ENCODE measurements at regions not wholly inside any gene's neighbourhood (a gene's known extent, or its start where the extent isn't known, plus 50 kb on each side); places are given as distances from the start of the nearest gene placed in this dataset.
"Not testable (repeated sequence)": the region's sequence is repeated elsewhere in the genome, so short reads cannot be mapped to it uniquely, and the experiment has no call there.

DNA sequence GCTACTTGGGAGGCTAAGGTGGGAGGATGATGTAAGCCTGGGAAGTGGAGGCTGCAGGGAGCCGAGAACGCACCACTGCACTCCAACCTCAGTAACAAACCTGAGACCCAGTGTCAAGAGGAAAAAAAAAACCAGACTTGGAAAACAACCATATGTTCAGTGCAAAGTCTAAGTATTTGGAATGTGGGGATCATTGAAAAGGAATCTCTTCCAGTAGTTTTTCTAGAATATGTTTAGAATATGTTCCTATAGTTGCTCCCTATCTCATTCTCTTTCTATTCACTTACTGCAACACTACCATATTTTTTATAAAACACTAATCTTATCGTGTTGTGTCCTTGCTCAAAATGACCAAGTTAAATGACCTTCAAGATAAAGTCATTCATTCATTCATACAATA is 423.5 kb upstream of the SOX5 start:
- no peak for DNase-seq
- H3K4me3 Mint-ChIP-seq = no peak overlapping the region
- H3K36me3 Mint-ChIP-seq (ENCODE audit: insufficient read depth) = no peaks in the 10 kb centered on the region
- H3K4me1 Mint-ChIP-seq (ENCODE audit: low read depth) = no peaks in the 10 kb centered on the region
- H3K9me3 Mint-ChIP-seq = no peaks in the 10 kb centered on the region
- H3K27me3 Mint-ChIP-seq (ENCODE audit: low read depth) = no peaks in the 10 kb centered on the region
- no peak for ATAC-seq

DNA sequence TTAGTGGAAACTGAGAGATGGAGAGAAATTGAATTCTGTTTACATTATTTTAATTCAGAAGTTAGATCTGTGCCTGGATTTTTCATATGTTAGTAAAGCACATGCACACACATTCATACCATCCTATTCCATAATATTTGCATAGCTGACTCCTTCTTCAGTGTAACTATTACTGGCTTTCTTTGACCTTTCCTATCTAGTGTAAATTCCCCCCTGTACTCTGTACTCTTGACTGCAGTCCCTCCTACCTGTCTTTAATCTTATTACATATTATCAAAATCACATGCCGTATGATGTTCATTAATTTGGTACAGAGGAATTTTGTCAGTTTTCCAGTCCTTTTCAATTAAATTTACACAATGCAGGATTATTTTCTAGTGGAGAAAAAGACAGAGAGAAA is 417.0 kb upstream of the SOX5 start:
- Mint-ChIP-seq H3K27me3 (ENCODE audit: low read depth) (no peaks in the 10 kb centered on the region), H3K9me3 (no peaks in the 10 kb centered on the region), H3K36me3 (ENCODE audit: insufficient read depth) (no peaks in the 10 kb centered on the region), H3K4me1 (ENCODE audit: low read depth) (no peaks in the 10 kb centered on the region), H3K4me3 (no peak overlapping the region)
- DNase-seq (no peak), ATAC-seq (no peak)

DNA sequence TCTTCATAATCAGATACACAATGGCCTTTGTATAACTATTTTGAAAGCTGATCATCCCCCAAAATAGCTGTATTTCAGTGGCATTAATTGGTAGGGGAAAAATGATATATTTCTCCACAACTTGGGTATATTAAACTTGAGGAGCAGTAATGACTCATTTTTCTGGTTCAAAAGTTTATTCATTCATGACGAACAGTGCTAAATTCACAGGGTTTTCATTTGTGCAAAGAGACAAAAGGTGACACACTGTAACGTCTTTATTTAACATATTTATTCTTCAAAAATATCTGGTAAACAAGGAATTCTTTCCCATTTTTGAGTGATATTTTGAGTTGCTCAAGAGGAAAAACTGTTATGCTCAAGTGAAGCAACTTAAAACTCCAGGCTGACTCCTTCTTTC is 415.5 kb upstream of the SOX5 start:
- DNase-seq (no peak), ATAC-seq (no peak)
- Mint-ChIP-seq H3K4me1 (ENCODE audit: low read depth) (no peaks in the 10 kb centered on the region), H3K36me3 (ENCODE audit: insufficient read depth) (no peaks in the 10 kb centered on the region), H3K4me3 (no peak overlapping the region), H3K9me3 (no peaks in the 10 kb centered on the region), H3K27me3 (ENCODE audit: low read depth) (no peaks in the 10 kb centered on the region)

DNA sequence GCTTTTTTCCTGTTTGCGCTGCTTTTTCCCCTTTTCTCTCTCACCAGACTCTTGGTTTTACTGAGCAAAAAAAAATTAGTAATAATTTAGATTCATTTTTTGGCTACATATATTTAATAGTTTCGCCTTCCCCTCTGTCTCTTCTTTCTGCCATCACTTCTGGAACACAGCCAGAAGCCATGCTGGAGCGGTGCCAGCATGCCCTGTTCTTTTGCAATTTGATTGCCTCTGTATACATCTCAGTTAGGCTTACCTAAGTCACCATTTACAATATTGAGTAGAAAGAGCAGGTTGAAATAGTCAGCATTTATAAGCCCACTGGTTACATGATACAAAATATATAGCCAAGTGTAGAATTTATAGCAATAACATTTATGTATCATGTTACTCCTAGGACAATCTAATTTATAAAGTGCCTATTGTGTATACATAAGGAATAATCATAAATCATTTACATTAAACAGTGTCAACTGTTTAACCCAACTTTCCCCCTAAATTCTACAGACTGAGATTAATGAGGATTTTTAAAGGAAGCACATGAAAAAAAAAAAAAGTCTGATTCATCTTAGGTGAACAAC is 413.8 kb upstream of the SOX5 start:
- ATAC-seq (no peak), DNase-seq (no peak)
- H3K4me3 Mint-ChIP-seq = no peak overlapping the region
- no peaks in the 10 kb centered on the region for H3K27me3 Mint-ChIP-seq (ENCODE audit: low read depth)
- no peaks in the 10 kb centered on the region for H3K36me3 Mint-ChIP-seq (ENCODE audit: insufficient read depth)
- no peaks in the 10 kb centered on the region for H3K4me1 Mint-ChIP-seq (ENCODE audit: low read depth)
- no peaks in the 10 kb centered on the region for H3K9me3 Mint-ChIP-seq

DNA sequence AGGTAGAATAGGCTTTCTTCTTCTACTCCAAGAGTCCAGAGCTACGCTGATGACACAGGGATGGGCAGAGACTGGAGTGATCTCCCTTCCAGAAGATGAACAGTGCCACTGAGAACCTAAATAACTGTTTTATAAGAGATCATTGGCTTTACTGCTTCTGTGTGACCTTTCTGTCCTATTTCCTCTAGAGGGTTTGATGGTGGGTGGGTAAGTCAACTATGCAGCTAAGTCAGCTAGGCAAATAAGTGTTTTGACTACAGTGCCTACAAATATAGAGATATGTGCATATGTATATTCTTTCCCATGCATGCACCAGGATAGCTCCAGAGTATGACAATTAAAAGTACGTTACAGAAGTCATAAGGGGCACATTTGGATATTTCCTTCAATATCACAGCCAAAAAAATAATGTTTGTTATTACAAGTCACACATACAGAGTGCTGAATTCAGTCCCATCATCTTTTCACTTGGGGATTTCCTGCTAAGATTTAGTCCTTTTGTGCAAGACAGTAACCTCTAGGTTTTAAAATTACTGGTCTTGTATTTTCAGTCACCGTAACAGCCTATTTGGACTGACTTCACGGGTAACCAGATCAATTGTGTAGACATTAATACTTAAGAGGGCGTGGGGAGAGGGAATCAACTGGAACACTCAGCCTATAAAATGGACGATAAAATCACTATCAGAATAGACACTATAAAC is 412.6 kb upstream of the SOX5 start:
- ATAC-seq (no peak), DNase-seq (no peak)
- Mint-ChIP-seq H3K9me3 (no peaks in the 10 kb centered on the region), H3K36me3 (ENCODE audit: insufficient read depth) (no peaks in the 10 kb centered on the region), H3K4me3 (no peak overlapping the region), H3K4me1 (ENCODE audit: low read depth) (no peaks in the 10 kb centered on the region), H3K27me3 (ENCODE audit: low read depth) (no peaks in the 10 kb centered on the region)

DNA sequence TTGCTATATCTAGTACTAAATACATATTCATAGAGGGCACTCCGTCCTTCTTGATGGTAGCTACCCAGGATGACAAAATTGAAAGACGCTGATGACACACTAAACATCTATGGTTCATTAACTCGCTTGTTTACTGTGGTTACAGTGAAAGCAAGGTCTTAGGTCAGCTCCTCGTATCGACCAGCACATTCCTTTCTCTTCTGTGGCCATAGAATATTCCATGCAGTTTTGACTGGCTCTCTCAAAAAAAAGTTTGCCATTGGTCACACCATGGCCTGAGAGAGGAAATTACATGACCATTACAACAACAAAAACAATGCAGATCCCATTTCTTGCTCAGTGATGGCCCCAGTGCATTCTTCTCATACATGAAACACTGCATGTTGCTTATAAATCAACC is 411.4 kb upstream of the SOX5 start:
- Mint-ChIP-seq H3K9me3 (no peaks in the 10 kb centered on the region), H3K36me3 (ENCODE audit: insufficient read depth) (no peaks in the 10 kb centered on the region), H3K27me3 (ENCODE audit: low read depth) (no peaks in the 10 kb centered on the region), H3K4me3 (no peak overlapping the region), H3K4me1 (ENCODE audit: low read depth) (no peaks in the 10 kb centered on the region)
- DNase-seq (no peak), ATAC-seq (no peak)

DNA sequence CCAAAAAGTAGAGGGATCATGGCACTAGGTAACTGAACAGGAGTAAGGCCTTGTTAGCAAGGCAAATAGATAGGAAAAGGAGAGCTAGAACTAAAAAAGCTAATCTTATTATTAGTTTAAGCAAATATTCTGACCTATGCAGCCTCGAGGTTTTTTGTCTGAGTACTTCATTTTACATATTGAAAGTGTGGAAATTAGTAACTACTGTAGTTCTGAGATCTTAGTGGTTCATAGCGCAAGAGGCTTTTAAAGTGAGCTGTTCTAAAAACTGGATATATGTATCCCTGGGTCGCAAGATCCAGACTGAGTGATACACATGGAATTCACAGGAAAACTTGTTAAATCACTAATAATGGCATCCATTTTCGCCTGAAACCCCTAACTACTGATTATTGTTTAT is 411.0 kb upstream of the SOX5 start:
- H3K9me3 Mint-ChIP-seq = no peaks in the 10 kb centered on the region
- no peaks in the 10 kb centered on the region for H3K4me1 Mint-ChIP-seq (ENCODE audit: low read depth)
- H3K36me3 Mint-ChIP-seq (ENCODE audit: insufficient read depth) = no peaks in the 10 kb centered on the region
- no peak for DNase-seq
- ATAC-seq = no peak
- H3K27me3 Mint-ChIP-seq (ENCODE audit: low read depth) = no peaks in the 10 kb centered on the region
- no peak overlapping the region for H3K4me3 Mint-ChIP-seq

DNA sequence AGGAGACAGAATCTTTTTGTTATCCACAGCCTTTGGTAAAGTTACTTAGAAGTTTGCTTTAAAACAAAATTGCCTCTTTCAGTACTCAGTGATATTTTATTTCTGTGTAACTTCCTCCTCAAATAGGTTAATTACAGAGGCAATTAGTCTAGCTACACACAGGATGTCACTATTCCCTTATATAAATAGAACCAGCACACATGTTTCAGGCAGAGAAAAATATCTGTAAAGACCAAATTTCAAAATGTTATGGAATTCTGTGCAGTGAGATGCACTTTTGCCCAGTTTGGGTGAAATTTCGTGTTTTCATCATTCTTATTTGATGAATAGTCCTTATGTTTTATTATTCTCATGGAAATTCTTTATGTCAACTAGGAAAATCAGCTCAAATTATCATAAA is 410.6 kb upstream of the SOX5 start:
- H3K4me3 Mint-ChIP-seq = no peak overlapping the region
- H3K9me3 Mint-ChIP-seq = no peaks in the 10 kb centered on the region
- no peaks in the 10 kb centered on the region for H3K4me1 Mint-ChIP-seq (ENCODE audit: low read depth)
- no peak for DNase-seq
- H3K36me3 Mint-ChIP-seq (ENCODE audit: insufficient read depth) = no peaks in the 10 kb centered on the region
- no peak for ATAC-seq
- no peaks in the 10 kb centered on the region for H3K27me3 Mint-ChIP-seq (ENCODE audit: low read depth)

DNA sequence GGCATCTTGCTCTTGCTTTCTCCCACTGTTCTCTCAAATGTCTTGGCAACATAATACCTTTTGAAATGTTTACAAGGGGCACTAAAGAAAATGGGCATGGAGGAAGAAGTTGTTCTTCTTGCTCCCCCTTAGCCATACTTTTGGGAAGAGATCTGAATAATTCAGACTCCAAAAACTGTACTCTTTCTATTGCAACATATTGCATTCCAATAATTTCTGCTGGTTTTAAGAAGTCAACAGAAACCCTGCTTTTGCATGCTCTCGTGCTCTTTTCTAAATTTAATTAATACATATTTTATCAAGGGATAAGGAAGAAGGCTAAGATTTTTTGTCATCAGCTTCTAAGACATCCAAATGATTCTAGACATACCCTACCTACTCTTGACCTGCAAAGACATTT is 409.9 kb upstream of the SOX5 start:
- H3K9me3 Mint-ChIP-seq = no peaks in the 10 kb centered on the region
- no peaks in the 10 kb centered on the region for H3K27me3 Mint-ChIP-seq (ENCODE audit: low read depth)
- no peak for ATAC-seq
- DNase-seq = no peak
- H3K36me3 Mint-ChIP-seq (ENCODE audit: insufficient read depth) = no peaks in the 10 kb centered on the region
- H3K4me1 Mint-ChIP-seq (ENCODE audit: low read depth) = no peaks in the 10 kb centered on the region
- H3K4me3 Mint-ChIP-seq = no peak overlapping the region

DNA sequence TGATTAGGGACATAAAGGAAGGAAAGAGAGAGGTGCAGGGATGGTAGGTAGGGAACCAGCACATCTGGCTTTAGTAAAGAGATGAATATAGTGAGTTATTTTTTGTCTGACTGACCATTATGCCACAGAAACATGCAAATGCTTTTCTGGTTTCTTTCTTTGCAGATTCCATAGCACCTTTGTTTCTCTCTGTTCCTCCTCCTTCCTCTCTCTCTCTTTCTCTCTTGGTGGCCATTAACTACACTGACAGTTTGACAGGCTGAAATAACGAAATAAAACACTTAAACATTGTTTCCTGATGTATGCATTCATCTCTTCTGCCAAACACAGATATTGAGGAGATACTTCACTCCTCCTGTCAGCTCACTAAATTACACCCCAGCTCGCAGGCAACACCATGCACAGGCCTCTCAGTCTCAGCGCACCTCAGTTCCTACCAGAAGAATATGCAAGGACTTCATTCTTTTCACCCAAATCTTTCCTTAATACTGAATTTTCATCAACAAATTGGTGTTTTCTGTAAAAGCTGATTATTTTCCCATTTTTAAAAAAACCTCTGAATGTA is 406.9 kb upstream of the SOX5 start:
- Mint-ChIP-seq H3K4me3 (no peak overlapping the region), H3K9me3 (no peaks in the 10 kb centered on the region), H3K36me3 (ENCODE audit: insufficient read depth) (no peaks in the 10 kb centered on the region), H3K27me3 (ENCODE audit: low read depth) (no peaks in the 10 kb centered on the region), H3K4me1 (ENCODE audit: low read depth) (no peaks in the 10 kb centered on the region)
- DNase-seq (no peak), ATAC-seq (no peak)

DNA sequence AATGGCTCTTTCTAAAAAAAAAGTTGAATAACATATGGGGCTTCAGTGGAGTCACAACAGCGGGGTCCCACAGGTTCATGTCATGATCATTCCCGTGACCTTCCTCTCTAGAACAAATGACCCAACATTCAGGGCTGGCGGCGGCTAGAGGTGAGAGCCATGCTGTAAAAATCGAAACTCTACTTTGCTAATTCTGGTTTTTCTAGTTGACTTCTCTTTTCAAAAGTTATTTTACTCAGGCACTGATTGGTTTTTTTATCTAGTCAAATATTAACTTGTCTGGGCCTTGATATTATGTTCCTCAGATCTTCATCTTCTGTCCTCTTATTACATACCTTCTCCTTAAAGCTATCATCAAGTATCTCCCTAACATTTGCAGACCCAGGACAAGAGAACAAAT is 402.9 kb upstream of the SOX5 start:
- peaks cover 8% of the 10 kb centered on the region for H3K9me3 Mint-ChIP-seq
- no peaks in the 10 kb centered on the region for H3K4me1 Mint-ChIP-seq (ENCODE audit: low read depth)
- DNase-seq (no peak), ATAC-seq (no peak)
- H3K4me3 Mint-ChIP-seq = no peak overlapping the region
- H3K36me3 Mint-ChIP-seq (ENCODE audit: insufficient read depth) = no peaks in the 10 kb centered on the region
- H3K27me3 Mint-ChIP-seq (ENCODE audit: low read depth) = no peaks in the 10 kb centered on the region

DNA sequence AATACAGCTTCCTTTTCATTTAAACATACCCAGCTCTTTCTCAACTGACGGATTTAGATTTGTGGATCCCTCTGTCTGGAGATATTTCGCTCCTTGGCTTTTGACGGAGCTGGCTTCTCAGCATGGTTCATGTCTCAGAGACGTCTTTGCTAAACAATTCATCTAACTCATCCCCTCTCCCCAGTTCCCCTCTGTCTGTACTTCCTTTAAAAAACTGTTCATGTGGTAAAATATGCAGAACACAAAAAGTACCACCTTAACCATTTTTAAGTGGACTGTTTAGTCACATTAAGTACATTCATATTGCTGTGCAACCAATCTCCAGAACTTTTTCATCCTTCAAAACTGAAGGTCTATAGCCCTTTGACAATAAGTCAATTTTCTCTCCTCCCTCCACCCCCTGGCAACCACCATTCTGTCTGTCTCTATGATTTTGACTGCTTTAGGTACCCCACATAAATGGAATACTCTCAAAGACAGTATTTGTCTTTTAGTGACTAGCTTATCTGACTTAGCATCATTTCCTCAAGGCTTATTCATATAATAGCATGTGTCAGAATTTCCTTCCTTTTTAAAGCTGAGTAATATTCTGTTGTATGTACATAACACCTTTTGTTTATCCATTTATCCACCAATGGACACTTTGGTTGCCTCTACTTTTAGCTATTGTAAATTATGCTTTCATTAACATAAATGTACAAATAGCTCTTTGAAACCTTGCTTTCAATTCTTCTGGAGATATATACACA is 399.8 kb upstream of the SOX5 start:
- DNase-seq (no peak), ATAC-seq (no peak)
- Mint-ChIP-seq H3K4me3 (no peak overlapping the region), H3K27me3 (ENCODE audit: low read depth) (no peaks in the 10 kb centered on the region), H3K36me3 (ENCODE audit: insufficient read depth) (no peaks in the 10 kb centered on the region), H3K4me1 (ENCODE audit: low read depth) (no peaks in the 10 kb centered on the region), H3K9me3 (peaks cover 8% of the 10 kb centered on the region)

DNA sequence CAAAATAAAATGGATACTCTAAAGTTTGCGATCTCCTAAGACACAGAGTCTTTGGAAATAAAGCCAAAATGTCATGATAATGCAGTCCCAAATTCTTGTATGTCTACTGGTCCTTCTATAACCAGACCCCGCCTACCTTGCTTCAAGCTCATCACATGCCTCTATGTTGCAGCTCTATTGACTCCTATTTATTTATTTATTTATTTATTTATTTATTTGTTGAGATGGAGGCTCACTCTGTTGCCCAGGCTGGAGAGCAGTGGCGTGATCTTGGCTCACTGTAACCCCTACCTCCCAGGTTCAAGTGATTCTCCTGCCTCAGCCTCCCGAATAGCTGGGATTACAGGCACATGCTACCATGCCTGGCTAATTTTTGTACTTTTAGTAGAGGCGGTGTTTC is 398.7 kb upstream of the SOX5 start:
- H3K27me3 Mint-ChIP-seq (ENCODE audit: low read depth) = not testable (repeated sequence)

DNA sequence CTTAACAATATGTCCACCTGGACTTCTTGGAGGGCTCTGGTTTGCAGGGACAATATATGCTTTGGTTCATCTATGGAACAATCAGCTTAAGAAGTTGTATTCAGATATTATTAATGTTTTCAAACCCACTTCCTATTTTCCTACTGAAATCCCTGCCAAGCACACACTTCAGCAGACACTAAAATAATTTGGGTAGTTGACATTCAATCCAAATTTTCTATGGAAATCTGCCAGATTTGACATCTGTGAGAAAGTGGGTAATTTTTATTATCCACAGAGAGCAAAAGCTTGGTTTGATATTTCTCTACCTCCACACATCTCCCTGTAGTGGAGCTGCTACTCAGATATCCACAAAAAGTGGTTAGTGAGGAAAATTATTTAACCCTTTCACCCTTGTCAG is 378.8 kb upstream of the SOX5 start:
- DNase-seq = no peak
- H3K4me1 Mint-ChIP-seq (ENCODE audit: low read depth) = no peaks in the 10 kb centered on the region
- H3K4me3 Mint-ChIP-seq = no peak overlapping the region
- H3K36me3 Mint-ChIP-seq (ENCODE audit: insufficient read depth) = no peaks in the 10 kb centered on the region
- no peaks in the 10 kb centered on the region for H3K27me3 Mint-ChIP-seq (ENCODE audit: low read depth)
- H3K9me3 Mint-ChIP-seq = peaks cover 9% of the 10 kb centered on the region
- no peak for ATAC-seq

More for the DNA sequence above, 398.7 kb upstream of the SOX5 start:
- not testable (repeated sequence) for H3K4me1 Mint-ChIP-seq (ENCODE audit: low read depth); H3K36me3 Mint-ChIP-seq (ENCODE audit: insufficient read depth); DNase-seq; ATAC-seq; H3K4me3 Mint-ChIP-seq; H3K9me3 Mint-ChIP-seq

DNA sequence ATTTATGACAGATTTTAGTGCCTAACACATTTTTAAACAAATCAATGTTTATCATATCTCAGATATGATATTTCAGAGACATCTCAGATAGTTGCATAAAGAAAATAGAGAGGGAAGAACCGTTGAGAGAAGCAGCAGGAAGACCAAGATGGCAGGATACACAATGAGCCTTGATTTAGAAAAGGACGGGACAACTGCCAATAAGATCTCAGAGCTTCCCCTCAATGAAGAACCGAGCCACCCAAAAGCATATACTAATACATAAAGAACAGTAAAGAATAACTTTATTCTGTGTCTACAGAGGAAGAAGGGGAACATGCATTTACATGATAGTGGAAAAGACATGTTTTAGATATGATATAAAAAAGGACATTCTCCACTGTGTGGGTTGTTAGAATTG is 375.9 kb upstream of the SOX5 start:
- Mint-ChIP-seq H3K4me1 (ENCODE audit: low read depth) (no peaks in the 10 kb centered on the region), H3K36me3 (ENCODE audit: insufficient read depth) (no peaks in the 10 kb centered on the region), H3K4me3 (no peak overlapping the region), H3K27me3 (ENCODE audit: low read depth) (no peaks in the 10 kb centered on the region), H3K9me3 (peaks cover 4% of the 10 kb centered on the region)
- ATAC-seq = no peak
- DNase-seq = no peak
